HUES48 (cell line): ENCODE measurements at regions not wholly inside any gene's neighbourhood (a gene's known extent, or its start where the extent isn't known, plus 50 kb on each side); places are given as distances from the start of the nearest gene placed in this dataset.

Source experiments
- H3K27ac ChIP-seq: one replicate; pipeline ENCODE4 v1.7.0; 2013; ENCODE audit warnings: low read depth, low read length, inconsistent platforms
- H3K27me3 ChIP-seq: 2 replicates; pipeline ENCODE4 v1.6.1; 2013; ENCODE audit warnings: mild to moderate bottlenecking, low read length; ENCODE audit not compliant: control insufficient read depth, insufficient read depth
- H3K36me3 ChIP-seq: 2 replicates; pipeline ENCODE4 v1.6.1; 2013; ENCODE audit warnings: low read length; ENCODE audit not compliant: control insufficient read depth, insufficient read depth
- H3K4me1 ChIP-seq: 2 replicates; pipeline ENCODE4 v1.6.1; 2013; ENCODE audit warnings: mild to moderate bottlenecking, low read length; ENCODE audit not compliant: control insufficient read depth, insufficient read depth
- H3K4me3 ChIP-seq: 2 replicates; pipeline ENCODE4 v1.5.1; 2013; ENCODE audit warnings: mild to moderate bottlenecking, low read depth, low read length
- H3K9ac ChIP-seq: 2 replicates; pipeline ENCODE4 v1.6.1; 2013; ENCODE audit warnings: mild to moderate bottlenecking, low read depth, low read length, moderate library complexity
- H3K9me3 ChIP-seq: 2 replicates; pipeline ENCODE4 v1.6.1; 2013; ENCODE audit warnings: low read length; ENCODE audit not compliant: control insufficient read depth, insufficient read depth

GRCh38 chr3:182603501-182603900 lies 189.8 kb upstream of the ATP11B start:
- Histone ChIP-seq H3K27me3 (no peaks in the 10 kb centered on the region), H3K9me3 (no peaks in the 10 kb centered on the region), H3K36me3 (no peaks in the 10 kb centered on the region), H3K4me3 (no peak overlapping the region), H3K9ac (no peak overlapping the region), H3K27ac (no peak overlapping the region), H3K4me1 (no peaks in the 10 kb centered on the region)

- Histone ChIP-seq H3K27me3 (no peaks in the 10 kb centered on the region), H3K4me1 (peaks cover 11% of the 10 kb centered on the region), H3K4me3 (no peak overlapping the region), H3K9me3 (no peaks in the 10 kb centered on the region), H3K27ac (no peak overlapping the region), H3K9ac (no peak overlapping the region), H3K36me3 (no peaks in the 10 kb centered on the region)
These were observed 187.3 kb upstream of the ATP11B start for GRCh38 chr3:182605882-182606611.

- no peak overlapping the region for H3K4me3 ChIP-seq
- H3K27me3 ChIP-seq: no peaks in the 10 kb centered on the region
- H3K4me1 ChIP-seq: peaks cover 11% of the 10 kb centered on the region
- no peak overlapping the region for H3K27ac ChIP-seq
- no peak overlapping the region for H3K9ac ChIP-seq
- H3K36me3 ChIP-seq: no peaks in the 10 kb centered on the region
- no peaks in the 10 kb centered on the region for H3K9me3 ChIP-seq
These were observed 186.3 kb upstream of the ATP11B start for GRCh38 chr3:182606905-182607504.

- Histone ChIP-seq H3K36me3 (no peaks in the 10 kb centered on the region), H3K9ac (no peak overlapping the region), H3K4me3 (no peak overlapping the region), H3K27me3 (no peaks in the 10 kb centered on the region), H3K27ac (no peak overlapping the region), H3K9me3 (no peaks in the 10 kb centered on the region), H3K4me1 (peaks cover 11% of the 10 kb centered on the region)
These were observed 184.5 kb upstream of the ATP11B start for GRCh38 chr3:182608832-182609231.

GRCh38 chr3:182609575-182610156 lies 183.6 kb upstream of the ATP11B start:
- Histone ChIP-seq H3K4me1 (peaks cover 11% of the 10 kb centered on the region), H3K36me3 (no peaks in the 10 kb centered on the region), H3K4me3 (no peak overlapping the region), H3K27ac (no peak overlapping the region), H3K9ac (no peak overlapping the region), H3K27me3 (no peaks in the 10 kb centered on the region), H3K9me3 (no peaks in the 10 kb centered on the region)

GRCh38 chr3:182612332-182612731 lies 181.0 kb upstream of the ATP11B start:
- Histone ChIP-seq H3K36me3 (no peaks in the 10 kb centered on the region), H3K9ac (no peak overlapping the region), H3K27me3 (no peaks in the 10 kb centered on the region; the same call in 1 of the 2 replicates), H3K9me3 (no peaks in the 10 kb centered on the region), H3K4me3 (no peak overlapping the region), H3K27ac (no peak overlapping the region), H3K4me1 (peaks cover 21% of the 10 kb centered on the region)

- no peak overlapping the region for H3K9ac ChIP-seq
- H3K36me3 ChIP-seq: no peaks in the 10 kb centered on the region
- H3K9me3 ChIP-seq: no peaks in the 10 kb centered on the region
- no peak overlapping the region for H3K4me3 ChIP-seq
- no peaks in the 10 kb centered on the region; the same call in 1 of the 2 replicates for H3K27me3 ChIP-seq
- peaks cover 31% of the 10 kb centered on the region for H3K4me1 ChIP-seq
- no peak overlapping the region for H3K27ac ChIP-seq
These were observed 175.8 kb upstream of the ATP11B start for GRCh38 chr3:182617500-182617899.

- peaks cover 31% of the 10 kb centered on the region for H3K4me1 ChIP-seq
- no peaks in the 10 kb centered on the region for H3K9me3 ChIP-seq
- no peaks in the 10 kb centered on the region; the same call in 1 of the 2 replicates for H3K27me3 ChIP-seq
- H3K27ac ChIP-seq: no peak overlapping the region
- H3K36me3 ChIP-seq: no peaks in the 10 kb centered on the region
- H3K4me3 ChIP-seq: no peak overlapping the region
- H3K9ac ChIP-seq: no peak overlapping the region
These were observed 175.1 kb upstream of the ATP11B start for GRCh38 chr3:182618085-182618732.

GRCh38 chr3:182618981-182619591 lies 174.2 kb upstream of the ATP11B start:
- Histone ChIP-seq H3K9ac (no peak overlapping the region), H3K9me3 (no peaks in the 10 kb centered on the region), H3K27me3 (no peaks in the 10 kb centered on the region; the same call in 1 of the 2 replicates), H3K4me1 (peaks cover 31% of the 10 kb centered on the region), H3K36me3 (no peaks in the 10 kb centered on the region), H3K4me3 (no peak overlapping the region), H3K27ac (no peak overlapping the region)

GRCh38 chr3:182620723-182621434 lies 172.4 kb upstream of the ATP11B start:
- H3K27me3 ChIP-seq: no peaks in the 10 kb centered on the region
- H3K27ac ChIP-seq: peak overlapping the region; percentile 22
- H3K9me3 ChIP-seq: no peaks in the 10 kb centered on the region
- no peaks in the 10 kb centered on the region for H3K36me3 ChIP-seq
- no peak overlapping the region for H3K4me3 ChIP-seq
- H3K9ac ChIP-seq: no peak overlapping the region
- peaks cover 31% of the 10 kb centered on the region for H3K4me1 ChIP-seq
